ENCODE measurements at regions not wholly inside any gene's neighbourhood (a gene's known extent, or its start where the extent isn't known, plus 50 kb on each side); places are given as distances from the start of the nearest gene placed in this dataset.
A peak's percentile ranks its signal among the peaks of the same experiment; 100 is the strongest.
"Not testable (repeated sequence)": the region's sequence is repeated elsewhere in the genome, so short reads cannot be mapped to it uniquely, and the experiment has no call there.

DNA sequence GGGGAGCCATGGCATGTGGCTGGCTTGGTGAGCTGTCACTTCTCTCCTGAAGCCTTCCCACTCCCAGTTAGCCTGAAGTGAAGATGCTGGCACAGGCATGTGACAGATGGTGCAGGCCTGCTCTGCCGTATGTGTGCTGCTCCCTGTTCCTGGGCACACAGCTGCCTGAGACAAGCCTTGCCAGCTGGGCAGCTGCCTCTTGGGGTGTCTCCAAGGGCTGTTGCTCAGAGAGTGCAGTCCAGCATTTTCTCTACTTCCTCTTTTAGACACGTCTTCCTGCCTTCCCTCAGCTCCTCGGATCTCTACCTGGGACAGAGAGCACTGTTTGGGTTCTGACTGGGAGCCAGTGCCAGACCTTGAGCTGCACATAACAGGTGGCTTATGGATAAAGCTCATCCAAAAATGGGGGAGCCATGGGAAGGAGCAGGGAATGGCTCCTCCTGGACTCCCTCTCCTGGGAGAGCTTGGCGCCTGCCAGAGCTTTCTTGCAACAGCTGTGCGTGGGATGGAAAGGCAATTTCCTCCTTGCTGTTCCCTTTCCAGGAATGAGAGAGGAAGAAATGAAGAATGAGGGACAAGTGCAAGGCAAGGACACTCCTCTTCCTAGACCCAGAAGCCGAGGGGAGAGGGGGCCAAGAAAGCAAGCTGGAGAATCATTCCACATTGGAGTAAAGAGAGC lies 132.9 kb downstream of the MSL3 start:
- Histone ChIP-seq H3K4me3 (no peak overlapping the region), H3K9me3 (peaks cover 0 to 11% (median 0%) of the 10 kb centered on the region in 4 donors), H3K27me3 (no peaks in the 10 kb centered on the region), H3K4me1 (no peaks in the 10 kb centered on the region), H3K27ac (no peak overlapping the region), H3K36me3 (no peaks in the 10 kb centered on the region)
- ATAC-seq (ENCODE audit: low FRiP score in 2 of 2): peak in 1 of 2 donors; percentile 80
- TF ChIP-seq, protein P1, sequence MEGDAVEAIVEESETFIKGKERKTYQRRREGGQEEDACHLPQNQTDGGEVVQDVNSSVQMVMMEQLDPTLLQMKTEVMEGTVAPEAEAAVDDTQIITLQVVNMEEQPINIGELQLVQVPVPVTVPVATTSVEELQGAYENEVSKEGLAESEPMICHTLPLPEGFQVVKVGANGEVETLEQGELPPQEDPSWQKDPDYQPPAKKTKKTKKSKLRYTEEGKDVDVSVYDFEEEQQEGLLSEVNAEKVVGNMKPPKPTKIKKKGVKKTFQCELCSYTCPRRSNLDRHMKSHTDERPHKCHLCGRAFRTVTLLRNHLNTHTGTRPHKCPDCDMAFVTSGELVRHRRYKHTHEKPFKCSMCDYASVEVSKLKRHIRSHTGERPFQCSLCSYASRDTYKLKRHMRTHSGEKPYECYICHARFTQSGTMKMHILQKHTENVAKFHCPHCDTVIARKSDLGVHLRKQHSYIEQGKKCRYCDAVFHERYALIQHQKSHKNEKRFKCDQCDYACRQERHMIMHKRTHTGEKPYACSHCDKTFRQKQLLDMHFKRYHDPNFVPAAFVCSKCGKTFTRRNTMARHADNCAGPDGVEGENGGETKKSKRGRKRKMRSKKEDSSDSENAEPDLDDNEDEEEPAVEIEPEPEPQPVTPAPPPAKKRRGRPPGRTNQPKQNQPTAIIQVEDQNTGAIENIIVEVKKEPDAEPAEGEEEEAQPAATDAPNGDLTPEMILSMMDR (IDR thresholded peaks at IDR 0.05): no peak
- WGBS, 2 donors: 39 to 44% methylated on average over 5 to 6 of the region's 6 CpGs
- DNase-seq: peak; percentile 11 to 24

DNA sequence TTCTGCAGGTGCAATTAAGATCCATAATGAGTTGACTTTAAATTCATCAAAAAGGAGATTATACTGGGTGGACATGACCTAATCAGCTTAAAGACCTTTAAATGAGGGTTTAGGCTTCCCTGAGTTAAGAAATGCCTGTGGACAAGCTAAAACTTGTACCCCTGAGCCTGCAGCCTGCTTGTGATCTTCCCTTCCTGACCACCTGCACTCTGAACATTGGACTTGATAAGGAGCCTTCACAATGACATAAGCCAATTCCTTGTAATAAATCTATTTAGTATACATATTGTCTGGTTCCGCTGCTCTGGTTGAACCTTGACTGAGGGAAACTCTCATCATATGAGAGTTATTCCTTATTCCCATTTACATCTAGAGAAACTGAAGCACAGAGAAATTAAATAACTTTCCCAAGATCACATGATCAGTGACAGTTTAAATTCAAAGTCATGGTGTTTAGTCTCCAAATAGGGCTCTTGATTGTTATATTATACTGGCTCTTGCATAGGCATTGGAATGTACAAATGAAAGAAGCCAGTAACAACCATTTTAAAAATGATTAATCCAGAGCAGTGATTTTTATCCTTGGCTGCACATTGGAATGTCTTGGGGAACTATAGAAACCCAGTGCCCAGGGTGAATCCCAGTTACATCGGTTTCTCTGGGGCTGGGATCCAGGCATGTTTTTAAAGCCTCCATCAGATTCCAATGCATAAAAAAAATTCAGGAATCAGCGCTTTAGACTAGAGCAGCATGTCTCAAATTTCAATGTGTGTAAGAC lies 136.1 kb downstream of the MSL3 start:
- ATAC-seq (ENCODE audit: low FRiP score in 2 of 2): no peak
- Histone ChIP-seq H3K27ac (no peak overlapping the region), H3K9me3 (peaks cover 0 to 9% (median 0%) of the 10 kb centered on the region in 4 donors), H3K36me3 (no peaks in the 10 kb centered on the region), H3K4me3 (no peak overlapping the region), H3K4me1 (no peaks in the 10 kb centered on the region), H3K27me3 (no peaks in the 10 kb centered on the region)
- 77 to 79% methylated on average over 2 to 3 of the region's 3 CpGs for WGBS, 2 donors
- TF ChIP-seq POLR2AphosphoS5 (IDR thresholded peaks at IDR 0.05) (no peak), POLR2A (IDR thresholded peaks at IDR 0.05) (no peak), EP300 (IDR thresholded peaks at IDR 0.05) (no peak)
- TF ChIP-seq, protein P1 (IDR thresholded peaks at IDR 0.05): no peak
- DNase-seq: no peak

DNA sequence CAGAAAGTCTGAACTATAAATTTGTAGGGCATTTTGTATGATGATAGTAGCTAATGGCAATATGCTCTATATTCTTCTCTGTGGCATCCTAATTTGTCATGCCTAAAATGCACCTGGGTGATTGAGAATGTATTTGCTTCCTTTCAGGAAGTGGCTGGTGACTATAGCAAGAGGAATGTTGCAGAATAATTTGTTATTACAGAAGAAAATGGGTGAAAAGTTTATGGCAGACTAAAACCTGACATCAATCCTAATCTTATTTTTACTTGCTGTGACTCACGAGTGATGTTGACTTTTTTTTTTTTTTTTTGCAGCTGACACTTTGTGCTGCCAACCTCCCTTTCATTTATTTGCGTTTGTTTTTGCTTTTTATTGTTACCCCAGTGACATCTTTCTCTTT lies 141.1 kb downstream of the MSL3 start:
- H3K27ac ChIP-seq: no peak overlapping the region
- TF ChIP-seq, protein P1 (IDR thresholded peaks at IDR 0.05): no peak
- TF ChIP-seq EP300 (IDR thresholded peaks at IDR 0.05) (no peak), POLR2AphosphoS5 (IDR thresholded peaks at IDR 0.05) (no peak), POLR2A (IDR thresholded peaks at IDR 0.05) (no peak)
- H3K36me3 ChIP-seq: no peaks in the 10 kb centered on the region
- H3K4me1 ChIP-seq: no peaks in the 10 kb centered on the region
- WGBS, 2 donors: 33 to 41% methylated on average over 2 of the region's 2 CpGs
- H3K4me3 ChIP-seq: no peak overlapping the region
- DNase-seq: no peak
- no peak for ATAC-seq (ENCODE audit: low FRiP score in 2 of 2)
- no peaks in the 10 kb centered on the region for H3K9me3 ChIP-seq
- H3K27me3 ChIP-seq: no peaks in the 10 kb centered on the region

DNA sequence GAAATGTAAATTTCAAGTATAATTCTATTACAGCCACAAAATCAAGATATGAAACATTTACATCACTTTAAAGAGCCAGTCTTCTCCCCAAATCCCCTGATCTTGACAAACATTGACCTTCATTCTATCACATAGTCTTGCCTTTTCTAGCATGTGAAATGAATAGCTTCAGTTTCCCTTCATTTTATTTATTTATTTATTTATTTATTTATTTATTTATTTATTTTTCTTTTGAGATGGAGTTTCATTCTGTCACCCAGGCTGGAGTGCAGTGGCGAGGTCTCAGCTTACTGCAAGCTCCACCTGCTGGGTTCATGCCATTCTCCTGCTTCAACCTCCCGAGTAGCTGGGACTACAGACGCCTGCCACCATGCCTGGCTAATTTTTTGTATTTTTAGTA lies 147.9 kb downstream of the MSL3 start:
- H3K4me1 ChIP-seq; H3K9me3 ChIP-seq; DNase-seq; H3K36me3 ChIP-seq; H3K27me3 ChIP-seq; ATAC-seq (ENCODE audit: low FRiP score in 2 of 2); H3K4me3 ChIP-seq; H3K27ac ChIP-seq: not testable (repeated sequence)
- 73 to 88% methylated on average over 3 of the region's 3 CpGs for WGBS, 2 donors

DNA sequence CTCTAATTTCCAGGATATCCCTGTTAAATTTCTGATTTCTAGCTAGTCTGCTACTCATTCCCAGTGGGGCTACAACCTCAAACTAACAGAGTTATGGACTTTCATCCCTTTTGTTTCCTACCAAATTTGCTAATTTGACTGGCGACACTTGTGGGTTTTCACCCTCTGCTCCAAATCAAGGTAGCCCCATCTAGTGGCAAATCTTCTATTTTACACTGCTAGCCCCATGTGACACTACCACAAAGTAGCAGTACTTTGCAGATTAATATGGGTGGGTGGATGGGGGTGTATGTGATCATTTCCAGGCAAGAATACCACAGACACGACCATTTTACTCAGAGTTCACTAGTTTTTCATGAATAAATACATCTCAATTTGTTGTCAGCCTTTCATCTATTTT lies 150.3 kb downstream of the MSL3 start:
- no peaks in the 10 kb centered on the region for H3K4me1 ChIP-seq
- TF ChIP-seq, protein P1 (IDR thresholded peaks at IDR 0.05): peak in 1 of 6 experiments; percentile 9
- TF ChIP-seq POLR2A (IDR thresholded peaks at IDR 0.05) (no peak), POLR2AphosphoS5 (IDR thresholded peaks at IDR 0.05) (no peak), EP300 (IDR thresholded peaks at IDR 0.05) (no peak)
- H3K4me3 ChIP-seq: no peak overlapping the region
- WGBS, 2 donors: 0 to 15% methylated on average over 2 of the region's 2 CpGs
- peaks cover 0 to 8% (median 0%) of the 10 kb centered on the region in 4 donors for H3K9me3 ChIP-seq
- no peak overlapping the region for H3K27ac ChIP-seq
- H3K36me3 ChIP-seq: no peaks in the 10 kb centered on the region
- DNase-seq (no peak), ATAC-seq (ENCODE audit: low FRiP score in 2 of 2) (no peak)
- H3K27me3 ChIP-seq: no peaks in the 10 kb centered on the region

Data from upper lobe of left lung (tissue), 6 donors.